ENCODE measurements at regions not wholly inside any gene's neighbourhood (a gene's known extent, or its start where the extent isn't known, plus 50 kb on each side); places are given as distances from the start of the nearest gene placed in this dataset.

GRCh38 chr2:81714817-81715216 lies 1410.3 kb upstream of the LRRTM1 start:
- no peak for DNase-seq (ENCODE audit: low read depth in 2 of 2)

DNA sequence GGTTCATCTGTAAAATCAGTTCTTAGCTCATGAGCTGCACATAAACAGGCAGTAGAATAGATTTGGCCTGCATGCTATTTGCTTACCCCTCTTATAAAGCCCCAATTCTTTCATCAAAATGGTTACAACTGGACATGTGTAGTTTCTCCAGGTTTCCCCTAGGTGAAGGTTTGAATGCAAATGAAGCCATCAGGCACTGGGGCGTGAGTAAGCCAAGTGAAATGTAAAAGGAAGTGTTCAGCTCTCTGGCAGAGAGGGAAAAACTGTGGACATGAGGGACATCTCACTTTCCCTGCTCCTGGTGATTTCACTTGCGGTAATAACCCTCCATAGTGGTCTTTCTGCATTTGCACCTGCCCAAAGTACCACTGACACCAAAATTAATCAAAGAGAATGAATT lies 1402.3 kb upstream of the LRRTM1 start:
- DNase-seq (ENCODE audit: low read depth in 2 of 2): no peak

- no peak for DNase-seq (ENCODE audit: low read depth in 2 of 2)
These were observed 1399.3 kb upstream of the LRRTM1 start for GRCh38 chr2:81703831-81704230.

DNA sequence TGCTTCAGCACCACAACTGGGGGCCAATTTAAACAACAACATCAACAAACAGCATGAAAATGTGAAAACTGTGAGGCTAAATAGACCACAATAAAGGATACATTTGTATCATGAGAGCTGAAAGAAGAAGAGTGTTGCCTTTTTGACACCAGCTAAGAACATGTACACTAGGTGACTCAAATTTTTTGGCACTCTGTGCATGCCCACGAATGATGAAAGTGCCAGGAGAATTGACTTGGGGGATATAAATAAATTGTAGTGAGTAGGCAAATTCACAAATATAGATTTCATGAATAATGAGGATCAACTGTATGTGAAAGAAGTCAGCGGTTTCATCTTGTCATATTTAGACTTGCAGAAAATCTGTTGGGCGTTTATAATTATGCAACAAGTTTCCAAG lies 1388.0 kb upstream of the LRRTM1 start:
- no peak for DNase-seq (ENCODE audit: low read depth in 2 of 2)

DNA sequence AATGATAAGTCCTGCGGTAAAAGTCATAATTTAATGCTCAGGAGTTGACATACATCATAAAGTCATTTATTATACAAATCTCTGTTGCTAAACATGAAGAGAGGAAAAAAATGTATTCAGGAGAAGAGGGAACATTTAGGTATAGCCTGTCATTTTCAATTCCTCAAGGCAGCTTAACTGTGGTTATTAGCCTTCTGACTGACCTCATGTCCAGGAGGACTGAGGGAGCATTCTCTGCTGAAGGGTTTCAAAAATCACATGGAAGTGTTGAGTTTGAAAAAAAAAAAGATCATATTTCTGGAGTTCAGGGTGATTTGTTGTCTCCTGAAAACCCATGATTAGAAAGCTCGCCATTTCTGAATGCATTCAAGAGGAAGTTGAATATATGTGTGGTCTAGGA lies 1371.1 kb upstream of the LRRTM1 start:
- DNase-seq (ENCODE audit: low read depth in 2 of 2): no peak

DNA sequence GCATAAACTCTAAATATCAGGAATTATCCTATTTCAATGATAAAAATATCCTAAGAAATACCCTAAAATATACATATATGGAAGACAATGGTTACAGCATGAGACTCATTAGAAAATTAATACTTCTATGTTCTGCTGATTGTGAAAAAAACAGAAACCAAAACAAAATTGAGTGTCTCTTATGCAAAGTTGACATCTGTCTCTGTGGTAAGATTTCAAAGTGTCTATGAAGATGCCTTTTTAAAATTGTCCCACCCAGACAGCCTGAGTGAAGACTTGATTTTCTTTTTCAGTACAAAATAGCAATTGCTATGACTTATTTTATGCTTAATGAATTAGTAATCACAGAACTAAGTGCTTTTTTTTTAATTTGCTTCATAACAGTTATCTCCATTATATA lies 1368.4 kb upstream of the LRRTM1 start:
- no peak for DNase-seq (ENCODE audit: low read depth in 2 of 2)

- no peak for DNase-seq (ENCODE audit: low read depth in 2 of 2)
These were observed 1368.0 kb upstream of the LRRTM1 start for GRCh38 chr2:81672516-81672915.

DNA sequence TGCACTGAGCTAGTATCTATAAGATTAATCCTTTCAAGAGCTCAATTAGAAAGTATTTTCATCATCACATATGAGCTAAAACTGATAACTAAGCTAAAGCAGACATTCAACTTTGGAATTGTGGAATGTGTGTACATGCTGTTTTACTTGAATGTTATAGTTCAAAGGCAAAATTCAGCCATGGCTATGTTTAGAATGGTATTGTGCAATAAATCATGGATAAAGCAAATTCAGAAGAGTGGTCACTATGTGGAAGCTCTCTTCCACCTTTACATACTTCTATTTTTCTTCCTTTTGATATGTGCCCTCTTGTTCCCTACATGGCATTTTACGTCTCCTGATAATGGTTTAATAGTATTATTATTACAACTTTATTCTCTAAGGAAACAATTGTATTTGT lies 1366.3 kb upstream of the LRRTM1 start:
- DNase-seq (ENCODE audit: low read depth in 2 of 2): no peak

DNA sequence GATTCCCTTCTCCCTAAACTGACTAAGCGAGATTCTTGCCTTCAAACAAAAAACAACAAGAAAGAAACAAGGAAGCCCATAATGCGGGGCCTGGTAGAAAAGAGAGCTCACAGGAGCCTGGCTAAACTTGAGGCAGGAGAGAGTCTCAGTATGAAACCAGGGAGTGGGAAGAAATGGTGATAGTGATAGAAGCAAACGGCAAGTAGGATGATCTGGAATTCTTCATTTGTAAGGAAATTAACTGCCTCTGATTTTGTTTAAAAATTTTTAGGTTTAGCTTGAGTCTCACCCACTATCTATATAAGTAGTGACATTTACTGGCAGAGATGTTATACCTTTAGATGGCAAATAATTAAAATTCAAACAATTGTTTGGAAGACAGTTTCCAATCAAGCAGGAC lies 1356.5 kb upstream of the LRRTM1 start:
- DNase-seq (ENCODE audit: low read depth in 2 of 2): no peak

DNA sequence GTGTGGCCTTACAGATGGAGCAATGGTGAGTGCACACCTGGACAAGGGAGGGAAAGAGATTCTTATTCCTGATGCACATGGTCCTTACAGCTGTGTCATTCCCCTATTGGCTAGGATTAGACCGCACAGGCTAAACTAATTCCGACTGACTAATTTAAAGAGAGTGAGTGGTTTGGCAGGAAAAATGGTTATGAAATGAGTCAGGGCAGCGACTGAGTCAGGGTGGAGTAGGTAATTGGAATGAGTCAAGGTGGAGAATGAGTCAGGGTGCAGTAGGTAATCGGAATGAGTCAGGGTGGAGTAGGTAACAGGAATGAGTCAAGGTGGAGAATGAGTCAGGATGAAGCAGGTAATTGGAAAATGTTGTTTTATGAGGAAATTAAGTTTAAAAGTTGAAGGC lies 1353.7 kb upstream of the LRRTM1 start:
- no peak for DNase-seq (ENCODE audit: low read depth in 2 of 2)

DNA sequence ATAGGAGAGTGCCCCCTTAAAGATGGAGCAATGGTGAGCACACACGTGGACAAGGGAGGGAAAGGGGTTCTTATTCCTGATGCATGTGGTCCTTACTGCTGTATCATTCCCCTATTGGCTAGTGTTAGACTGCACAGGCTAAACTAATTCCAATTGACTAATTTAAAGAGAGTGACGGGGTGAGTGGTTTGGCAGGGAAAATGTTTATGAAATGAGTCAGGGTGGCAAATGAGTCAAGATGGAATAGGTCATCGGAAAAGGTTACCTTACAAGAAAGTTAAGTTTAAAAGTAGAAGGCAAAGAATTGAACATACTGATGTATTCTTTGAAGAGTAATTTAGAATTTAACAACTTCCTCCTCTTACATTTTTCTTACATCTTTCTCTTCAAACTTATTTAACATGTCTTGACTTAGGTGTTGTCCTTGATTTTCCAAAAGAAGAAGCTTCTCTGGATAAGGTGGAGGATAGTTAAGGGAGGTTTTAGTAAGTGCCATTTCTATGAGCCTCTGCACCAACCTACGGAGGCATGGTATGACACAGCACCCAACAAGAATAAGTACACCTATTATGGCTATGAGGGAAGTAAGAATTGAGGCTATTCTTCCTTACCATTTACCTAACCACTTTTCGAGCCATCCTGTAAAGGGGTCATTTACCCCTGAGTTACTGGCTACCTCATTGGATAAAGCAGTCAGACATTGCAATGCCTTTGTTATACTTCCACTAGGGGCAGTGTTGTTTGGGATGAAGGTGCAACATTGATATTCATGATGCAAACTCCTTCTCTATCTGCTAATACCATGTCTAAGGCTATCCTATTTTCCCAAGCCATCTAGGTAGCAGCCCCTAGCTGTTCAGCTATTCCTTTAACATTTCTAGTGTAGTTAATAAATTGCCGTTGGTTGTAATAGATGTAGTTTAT lies 1345.8 kb upstream of the LRRTM1 start:
- DNase-seq (ENCODE audit: low read depth in 2 of 2): no peak

- no peak for DNase-seq (ENCODE audit: low read depth in 2 of 2)
These were observed 1344.3 kb upstream of the LRRTM1 start for GRCh38 chr2:81648806-81649205.

DNA sequence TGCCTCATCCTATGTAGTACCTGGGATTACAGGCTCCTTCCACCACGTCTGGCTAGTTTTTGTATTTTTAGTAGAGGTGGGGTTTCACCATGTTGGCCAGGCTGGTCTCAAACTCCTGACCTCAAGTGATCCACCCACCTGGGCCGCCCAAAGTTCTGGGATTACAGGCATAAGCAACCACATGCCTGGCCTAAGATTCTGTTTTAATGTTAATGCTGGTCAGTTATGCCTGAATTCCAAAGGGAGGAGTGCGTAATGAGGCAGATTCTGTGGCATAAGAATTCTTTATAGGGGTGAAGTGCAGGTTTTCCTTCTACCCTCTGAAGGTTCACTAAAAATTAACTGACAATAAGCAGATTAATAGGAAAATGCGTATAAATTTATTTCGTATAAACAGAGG lies 1343.8 kb upstream of the LRRTM1 start:
- no peak for DNase-seq (ENCODE audit: low read depth in 2 of 2)

DNA sequence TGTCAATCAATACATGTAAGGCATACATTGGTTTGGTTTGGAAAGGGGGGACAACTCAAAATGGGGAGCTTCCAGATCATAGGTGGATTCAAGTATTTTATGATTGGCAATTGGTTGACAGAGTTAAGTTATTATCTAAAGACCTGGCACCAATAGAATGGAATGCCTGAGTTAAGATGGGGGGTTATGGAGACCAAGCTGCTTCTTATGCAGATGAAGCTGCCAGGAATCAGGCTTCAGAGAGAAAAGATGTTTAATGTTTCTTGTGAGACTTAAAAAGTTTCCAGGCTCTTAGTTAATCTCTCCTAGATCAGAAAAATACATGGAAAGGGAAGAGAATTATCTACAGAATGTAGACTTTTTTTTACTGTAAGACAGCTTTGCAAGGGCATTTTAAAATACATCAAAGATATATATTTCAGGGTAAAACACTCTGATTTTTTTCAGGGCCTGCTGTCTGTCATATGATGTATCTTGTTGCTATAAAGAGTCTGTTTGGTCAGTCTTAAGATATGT lies 1343.2 kb upstream of the LRRTM1 start:
- no peak for DNase-seq (ENCODE audit: low read depth in 2 of 2)

- no peak for DNase-seq (ENCODE audit: low read depth in 2 of 2)
These were observed 1341.3 kb upstream of the LRRTM1 start for GRCh38 chr2:81645745-81646301.

GRCh38 chr2:81644189-81644588 lies 1339.6 kb upstream of the LRRTM1 start:
- no peak for DNase-seq (ENCODE audit: low read depth in 2 of 2)

DNA sequence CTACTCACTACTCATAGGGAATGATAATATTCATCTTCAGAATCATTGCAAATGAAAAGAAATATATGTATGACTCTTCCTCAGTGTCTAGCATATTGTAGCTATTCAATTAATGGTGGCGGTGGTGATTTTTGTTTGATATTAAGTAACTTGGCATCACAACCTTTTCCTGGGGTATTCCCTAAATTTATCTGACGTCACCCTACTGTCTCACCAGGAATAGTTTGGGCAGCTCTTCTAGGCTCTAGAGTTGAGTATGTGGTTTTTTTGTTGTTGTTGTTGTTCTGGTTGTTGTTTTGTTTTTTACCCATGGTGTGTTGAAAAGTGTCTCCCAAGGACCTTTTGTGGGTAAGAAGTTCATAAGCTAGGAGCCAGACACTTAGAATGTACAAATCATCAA lies 1320.3 kb upstream of the LRRTM1 start:
- DNase-seq (ENCODE audit: low read depth in 2 of 2): no peak

- DNase-seq (ENCODE audit: low read depth in 2 of 2): no peak
These were observed 1295.5 kb upstream of the LRRTM1 start for GRCh38 chr2:81600088-81600487.

DNA sequence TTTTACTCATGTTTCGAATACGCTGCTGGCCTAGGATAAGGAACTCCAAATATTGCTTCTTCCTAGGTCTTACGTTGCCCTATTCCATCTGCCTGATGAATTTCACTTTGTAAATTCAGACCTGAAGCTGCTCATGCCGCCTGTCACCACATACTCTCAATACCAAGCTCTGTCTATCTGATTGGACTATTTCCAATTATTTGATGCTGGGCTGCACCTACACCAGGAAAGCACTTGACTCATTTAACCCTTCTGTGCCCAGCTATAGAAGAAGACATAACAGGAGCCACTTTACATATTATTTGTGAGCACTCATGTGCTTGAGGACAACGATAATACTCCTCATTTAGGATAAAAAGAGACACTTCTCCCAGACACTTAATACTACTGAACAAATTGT lies 1293.9 kb upstream of the LRRTM1 start:
- no peak for DNase-seq (ENCODE audit: low read depth in 2 of 2)

GRCh38 chr2:81589406-81589805 lies 1284.9 kb upstream of the LRRTM1 start:
- DNase-seq (ENCODE audit: low read depth in 2 of 2): no peak

DNA sequence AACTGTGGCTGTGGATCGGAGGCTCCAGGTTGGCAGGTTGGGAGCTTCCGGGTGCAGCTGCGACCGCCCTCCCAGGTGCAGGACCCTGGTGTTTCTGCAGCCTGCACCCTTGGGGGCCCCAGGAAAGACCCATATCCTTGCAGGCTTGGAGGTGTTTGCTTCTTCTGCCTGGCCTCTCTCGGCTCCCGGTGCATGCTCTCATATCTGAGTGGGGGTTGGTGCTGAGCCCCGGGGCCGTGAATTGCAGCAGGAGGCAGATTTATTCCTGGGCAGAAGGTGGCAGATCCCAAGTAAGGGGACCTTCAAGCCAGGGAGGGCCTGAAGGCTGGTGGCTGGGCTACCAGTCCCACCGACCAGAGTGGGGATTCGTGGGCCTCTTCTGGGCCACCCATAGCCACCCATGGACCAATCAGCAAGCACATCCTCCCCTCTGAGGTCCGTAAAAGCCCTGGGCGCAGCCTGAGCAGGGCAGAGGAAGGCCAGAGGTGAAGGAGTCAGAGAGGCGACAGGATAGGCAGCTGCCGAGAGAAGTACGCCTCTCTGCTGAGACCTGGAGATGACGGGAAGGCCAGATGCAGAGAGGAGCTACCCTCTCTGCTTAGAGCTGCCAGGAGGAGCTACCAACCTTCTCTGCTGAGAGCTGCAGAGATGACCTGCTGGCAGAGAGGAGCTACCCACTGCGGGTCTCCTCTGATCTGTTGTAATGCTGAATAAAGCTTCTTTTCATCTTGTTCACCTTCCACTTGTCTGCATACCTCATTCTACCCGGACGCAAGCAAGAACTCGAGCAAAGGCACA lies 1279.0 kb upstream of the LRRTM1 start:
- DNase-seq (ENCODE audit: low read depth in 2 of 2): no peak

DNA sequence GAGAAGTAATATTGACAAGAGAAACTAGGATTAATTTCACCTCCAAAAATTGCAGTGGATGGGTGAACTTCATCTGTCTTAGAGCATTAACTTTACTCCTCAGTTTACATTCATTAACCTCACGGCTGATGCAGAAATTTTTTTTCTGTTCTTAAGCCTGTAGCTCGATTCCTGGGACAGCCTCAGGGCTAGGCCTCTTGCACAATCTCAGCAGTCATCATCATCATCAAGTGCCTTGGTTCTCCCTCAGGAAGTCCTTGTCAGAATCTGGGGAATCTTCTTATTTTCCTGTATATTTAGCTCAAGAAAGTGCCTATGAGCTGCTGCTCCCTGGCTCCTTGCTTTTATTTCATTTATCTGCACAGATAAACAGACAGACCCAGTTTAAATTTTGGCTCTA lies 1272.2 kb upstream of the LRRTM1 start:
- no peak for DNase-seq (ENCODE audit: low read depth in 2 of 2)
